ENCODE measurements at regions not wholly inside any gene's neighbourhood (a gene's known extent, or its start where the extent isn't known, plus 50 kb on each side); places are given as distances from the start of the nearest gene placed in this dataset.

- no peak for DNase-seq
Observed at GRCh38 chr2:13109516-13109915, 392.8 kb downstream of the TRIB2 start.

- no peak for DNase-seq
Observed at GRCh38 chr2:13110825-13111224, 394.1 kb downstream of the TRIB2 start.

- no peak for DNase-seq
Observed at GRCh38 chr2:13113002-13113401, 396.3 kb downstream of the TRIB2 start.

- no peak for DNase-seq
Observed at GRCh38 chr2:13114391-13114790, 397.7 kb downstream of the TRIB2 start.

GRCh38 chr2:13115643-13116042 lies 398.9 kb downstream of the TRIB2 start:
- no peak for DNase-seq

- no peak for DNase-seq
Observed at GRCh38 chr2:13121096-13121495, 404.4 kb downstream of the TRIB2 start.

GRCh38 chr2:13128139-13128538 lies 411.4 kb downstream of the TRIB2 start:
- DNase-seq = no peak

- no peak for DNase-seq
Observed at GRCh38 chr2:13135369-13135768, 418.6 kb downstream of the TRIB2 start.

- DNase-seq = no peak
Observed at GRCh38 chr2:13135856-13136255, 419.1 kb downstream of the TRIB2 start.

- no peak for DNase-seq
Observed at GRCh38 chr2:13137679-13138078, 420.9 kb downstream of the TRIB2 start.

- no peak for DNase-seq
Observed at GRCh38 chr2:13141315-13141714, 424.6 kb downstream of the TRIB2 start.

- DNase-seq = no peak
Observed at GRCh38 chr2:13143451-13143850, 426.7 kb downstream of the TRIB2 start.

GRCh38 chr2:13156916-13157315 lies 440.2 kb downstream of the TRIB2 start:
- DNase-seq = no peak

- no peak for DNase-seq
Observed at GRCh38 chr2:13158466-13158865, 441.7 kb downstream of the TRIB2 start.

GRCh38 chr2:13180729-13181128 lies 464.0 kb downstream of the TRIB2 start:
- no peak for DNase-seq

GRCh38 chr2:13193075-13193474 lies 476.3 kb downstream of the TRIB2 start:
- DNase-seq = no peak

GRCh38 chr2:13193900-13194299 lies 477.2 kb downstream of the TRIB2 start:
- peak; percentile 61 to 66 for DNase-seq

GRCh38 chr2:13195270-13195669 lies 478.5 kb downstream of the TRIB2 start:
- DNase-seq = no peak

- DNase-seq = no peak
Observed at GRCh38 chr2:13197248-13197647, 480.5 kb downstream of the TRIB2 start.

- peak in 1 of 2 experiments; percentile 9 for DNase-seq
Observed at GRCh38 chr2:13201924-13202323, 485.2 kb downstream of the TRIB2 start.

- no peak for DNase-seq
Observed at GRCh38 chr2:13212115-13212514, 495.4 kb downstream of the TRIB2 start.

- DNase-seq = no peak
Observed at GRCh38 chr2:13218205-13218604, 501.5 kb downstream of the TRIB2 start.

GRCh38 chr2:13227578-13227977 lies 510.8 kb downstream of the TRIB2 start:
- DNase-seq = no peak

GRCh38 chr2:13230221-13230620 lies 513.5 kb downstream of the TRIB2 start:
- no peak for DNase-seq

- DNase-seq = no peak
Observed at GRCh38 chr2:13240061-13240460, 523.3 kb downstream of the TRIB2 start.
